Neural progenitor cell (in vitro differentiated cells): ENCODE measurements at regions not wholly inside any gene's neighbourhood (a gene's known extent, or its start where the extent isn't known, plus 50 kb on each side); places are given as distances from the start of the nearest gene placed in this dataset.

Experiments used
- DNase-seq: peaks from one replicate; pipeline ENCODE4 v3.0.0-alpha.2; 2016; ENCODE audit warnings: low spot score
- H2AFZ ChIP-seq: fragments of 200-600 bp; sonication (generic); replicated peaks from 2 replicates; pipeline ENCODE4 v1.6.1; 2016; ENCODE audit warnings: antibody characterized with exemption
- H3F3A ChIP-seq: fragments of 200-600 bp; sonication (generic); 2 replicates; pipeline ENCODE4 v1.6.1; 2016; ENCODE audit warnings: antibody characterized with exemption, low read depth
- H3K27ac ChIP-seq: fragments of 200-600 bp; sonication (generic); 2 replicates; pipeline ENCODE4 v1.5.1; 2016; ENCODE audit warnings: mild to moderate bottlenecking
- H3K27me3 ChIP-seq: fragments of 200-600 bp; sonication (generic); 2 replicates; pipeline ENCODE4 v1.6.1; 2016; ENCODE audit warnings: mild to moderate bottlenecking, moderate library complexity
- H3K36me3 ChIP-seq: fragments of 200-600 bp; sonication (generic); 2 replicates; pipeline ENCODE4 v1.5.1; 2016
- H3K4me1 ChIP-seq: fragments of 200-600 bp; sonication (generic); 2 replicates; pipeline ENCODE4 v1.6.1; 2016; ENCODE audit warnings: mixed run types
- H3K4me2 ChIP-seq: fragments of 200-600 bp; sonication (generic); 2 replicates; pipeline ENCODE4 v1.6.1; 2016
- H3K4me3 ChIP-seq: fragments of 200-600 bp; sonication (generic); 2 replicates; pipeline ENCODE4 v1.5.1; 2016
- H3K79me2 ChIP-seq: fragments of 200-600 bp; sonication (generic); 2 replicates; pipeline ENCODE4 v1.6.1; 2016; ENCODE audit warnings: low read depth
- H3K9ac ChIP-seq: fragments of 200-600 bp; sonication (generic); 2 replicates; pipeline ENCODE4 v1.6.1; 2016
- H3K9me3 ChIP-seq: fragments of 200-600 bp; sonication (generic); 2 replicates; pipeline ENCODE4 v1.5.1; 2016; ENCODE audit warnings: low read depth
- H4K20me1 ChIP-seq: fragments of 200-600 bp; sonication (generic); 2 replicates; pipeline ENCODE4 v1.6.1; 2016; ENCODE audit warnings: low read depth
- H3K27ac Mint-ChIP-seq: 3 replicates; pipeline ENCODE4 v1.8.0; 2021; ENCODE audit warnings: mixed read lengths
- H3K27me3 Mint-ChIP-seq: 2 replicates; pipeline ENCODE4 v1.8.0; 2022; ENCODE audit warnings: low read depth, mild to moderate bottlenecking, inconsistent platforms, moderate library complexity, mixed read lengths; ENCODE audit not compliant: insufficient read depth
- H3K36me3 Mint-ChIP-seq: 3 replicates; pipeline ENCODE4 v1.8.0; 2021; ENCODE audit warnings: mixed read lengths
- H3K4me1 Mint-ChIP-seq: 3 replicates; pipeline ENCODE4 v1.8.0; 2021; ENCODE audit warnings: mixed read lengths
- H3K4me3 Mint-ChIP-seq: 3 replicates; pipeline ENCODE4 v1.8.0; 2021; ENCODE audit warnings: mild to moderate bottlenecking, moderate library complexity, mixed read lengths
- H3K9me3 Mint-ChIP-seq: 3 replicates; pipeline ENCODE4 v1.8.0; 2020; ENCODE audit warnings: mixed read lengths
- EZH2 ChIP-seq: fragments of 200-600 bp; sonication (generic); IDR thresholded peaks from 2 replicates; pipeline ENCODE4 v1.6.1; 2017; ENCODE audit warnings: antibody characterized with exemption, mild to moderate bottlenecking, moderate library complexity
- EZH2phosphoT487 ChIP-seq: fragments of 200-600 bp; sonication (generic); IDR thresholded peaks from 2 replicates; pipeline ENCODE4 v1.6.1; 2017; ENCODE audit warnings: antibody characterized with exemption
- TF ChIP-seq, protein P1 (sequence below): fragments of 200-600 bp; sonication (generic); IDR thresholded peaks from 2 replicates; pipeline ENCODE4 v1.5.1; 2017; ENCODE audit warnings: antibody characterized with exemption, mild to moderate bottlenecking

DNA sequence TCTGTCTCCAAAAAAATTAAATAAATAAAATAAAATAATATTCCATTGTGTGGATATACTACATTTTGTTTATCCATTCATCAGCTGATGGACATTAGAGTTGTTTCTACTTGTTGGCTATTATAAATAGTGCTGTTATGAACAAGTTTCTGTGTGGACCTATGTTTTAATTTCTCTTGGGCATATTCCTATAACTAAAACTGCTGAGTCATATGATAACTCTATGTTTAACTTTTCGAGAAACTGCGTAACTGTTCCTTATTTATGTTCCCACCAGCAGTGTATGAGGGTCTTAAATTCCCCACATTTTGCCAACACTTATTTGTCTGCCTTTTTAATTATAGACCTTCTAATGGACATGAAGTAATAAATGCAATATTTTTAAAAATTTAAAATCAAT, 80.0 kb upstream of the XIST start:
- Histone ChIP-seq H3K79me2 (no peaks in the 10 kb centered on the region), H3K4me3 (no peak overlapping the region), H3K36me3 (no peaks in the 10 kb centered on the region), H3F3A (no peaks in the 10 kb centered on the region), H3K27ac (no peak overlapping the region), H3K9ac (no peak overlapping the region), H3K4me1 (no peaks in the 10 kb centered on the region), H3K9me3 (no peaks in the 10 kb centered on the region), H3K4me2 (no peak overlapping the region), H3K27me3 (no peaks in the 10 kb centered on the region), H4K20me1 (no peaks in the 10 kb centered on the region), H2AFZ (no peak overlapping the region)
- no peak for DNase-seq
- no peaks in the 10 kb centered on the region for H3K27me3 Mint-ChIP-seq
- no peak overlapping the region for H3K27ac Mint-ChIP-seq
- no peak for TF ChIP-seq EZH2phosphoT487
- TF ChIP-seq, protein P1, sequence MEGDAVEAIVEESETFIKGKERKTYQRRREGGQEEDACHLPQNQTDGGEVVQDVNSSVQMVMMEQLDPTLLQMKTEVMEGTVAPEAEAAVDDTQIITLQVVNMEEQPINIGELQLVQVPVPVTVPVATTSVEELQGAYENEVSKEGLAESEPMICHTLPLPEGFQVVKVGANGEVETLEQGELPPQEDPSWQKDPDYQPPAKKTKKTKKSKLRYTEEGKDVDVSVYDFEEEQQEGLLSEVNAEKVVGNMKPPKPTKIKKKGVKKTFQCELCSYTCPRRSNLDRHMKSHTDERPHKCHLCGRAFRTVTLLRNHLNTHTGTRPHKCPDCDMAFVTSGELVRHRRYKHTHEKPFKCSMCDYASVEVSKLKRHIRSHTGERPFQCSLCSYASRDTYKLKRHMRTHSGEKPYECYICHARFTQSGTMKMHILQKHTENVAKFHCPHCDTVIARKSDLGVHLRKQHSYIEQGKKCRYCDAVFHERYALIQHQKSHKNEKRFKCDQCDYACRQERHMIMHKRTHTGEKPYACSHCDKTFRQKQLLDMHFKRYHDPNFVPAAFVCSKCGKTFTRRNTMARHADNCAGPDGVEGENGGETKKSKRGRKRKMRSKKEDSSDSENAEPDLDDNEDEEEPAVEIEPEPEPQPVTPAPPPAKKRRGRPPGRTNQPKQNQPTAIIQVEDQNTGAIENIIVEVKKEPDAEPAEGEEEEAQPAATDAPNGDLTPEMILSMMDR = no peak
- TF ChIP-seq EZH2 = no peak
- H3K4me1 Mint-ChIP-seq = no peaks in the 10 kb centered on the region
- H3K4me3 Mint-ChIP-seq = no peak overlapping the region
- no peaks in the 10 kb centered on the region for H3K36me3 Mint-ChIP-seq
- H3K9me3 Mint-ChIP-seq = peaks cover 6% of the 10 kb centered on the region

DNA sequence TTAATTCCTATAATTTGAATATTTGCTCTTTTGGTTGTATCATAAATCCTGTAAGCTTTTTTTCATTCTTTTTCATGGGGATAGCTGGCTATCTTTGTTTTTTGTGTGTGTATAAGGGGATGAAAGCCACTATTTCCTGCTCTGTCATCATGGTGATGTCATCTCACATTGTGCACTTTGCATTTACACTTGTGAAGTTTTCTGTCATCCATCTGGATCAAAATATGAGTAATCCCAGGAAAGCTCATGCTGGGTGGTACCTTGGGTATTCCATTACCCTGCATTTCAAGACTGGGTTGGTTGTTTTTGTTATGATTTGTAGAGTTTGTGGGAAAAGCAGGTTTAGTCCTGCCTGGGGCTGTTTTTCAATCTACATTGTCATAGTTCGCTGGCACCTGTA, 77.8 kb upstream of the XIST start:
- Histone ChIP-seq H3K79me2 (no peaks in the 10 kb centered on the region), H3K4me1 (no peaks in the 10 kb centered on the region), H3F3A (no peaks in the 10 kb centered on the region), H3K9me3 (no peaks in the 10 kb centered on the region), H3K36me3 (no peaks in the 10 kb centered on the region), H3K27me3 (no peaks in the 10 kb centered on the region), H3K4me3 (no peak overlapping the region), H3K9ac (no peak overlapping the region), H3K27ac (no peak overlapping the region), H3K4me2 (no peak overlapping the region), H2AFZ (no peak overlapping the region), H4K20me1 (no peaks in the 10 kb centered on the region)
- Mint-ChIP-seq H3K4me1 (no peaks in the 10 kb centered on the region), H3K27me3 (no peaks in the 10 kb centered on the region), H3K36me3 (no peaks in the 10 kb centered on the region), H3K4me3 (no peak overlapping the region), H3K27ac (no peak overlapping the region), H3K9me3 (peaks cover 6% of the 10 kb centered on the region)
- no peak for DNase-seq
- TF ChIP-seq EZH2 = no peak
- TF ChIP-seq, protein P1 = no peak
- no peak for TF ChIP-seq EZH2phosphoT487

DNA sequence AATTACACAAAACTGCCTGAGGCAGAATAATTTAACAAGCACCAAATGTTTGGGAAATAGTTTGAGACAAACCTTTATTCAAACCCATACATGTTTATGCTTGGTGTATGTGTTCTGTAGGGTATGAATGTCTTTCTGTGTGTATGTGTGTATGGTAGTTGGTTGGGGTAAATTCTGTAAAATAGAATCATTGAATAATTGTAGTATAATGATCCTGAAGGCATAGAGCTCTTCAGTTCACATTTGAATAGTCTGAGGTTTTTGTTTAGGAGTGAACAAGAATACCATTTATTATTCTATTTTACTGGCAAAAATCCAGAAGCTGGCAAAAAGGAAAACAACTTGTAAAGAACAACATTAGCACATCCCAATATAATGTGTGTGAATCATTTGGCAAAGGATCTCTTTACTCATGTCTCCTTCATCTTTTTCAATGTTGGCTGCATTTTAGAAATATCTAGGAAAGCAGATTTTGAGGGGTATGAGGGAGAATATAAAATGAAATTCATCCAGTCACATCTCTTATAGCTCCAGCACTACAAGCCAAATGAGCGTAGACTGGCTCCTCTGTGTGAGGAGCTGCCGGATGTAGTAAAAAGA, 70.4 kb upstream of the XIST start:
- Histone ChIP-seq H3K9me3 (no peaks in the 10 kb centered on the region), H3K27me3 (no peaks in the 10 kb centered on the region), H3K27ac (no peak overlapping the region), H3K9ac (no peak overlapping the region), H3F3A (peaks cover under 1% of the 10 kb centered on the region), H3K36me3 (no peaks in the 10 kb centered on the region), H2AFZ (no peak overlapping the region), H3K4me2 (no peak overlapping the region), H3K4me1 (peaks cover 8% of the 10 kb centered on the region), H3K4me3 (no peak overlapping the region), H4K20me1 (no peaks in the 10 kb centered on the region), H3K79me2 (no peaks in the 10 kb centered on the region)
- no peak for DNase-seq
- H3K27me3 Mint-ChIP-seq = peaks cover 6% of the 10 kb centered on the region
- TF ChIP-seq EZH2 (no peak), EZH2phosphoT487 (no peak)
- TF ChIP-seq, protein P1 = no peak
- H3K9me3 Mint-ChIP-seq = peaks cover 17% of the 10 kb centered on the region
- H3K4me3 Mint-ChIP-seq = no peak overlapping the region
- no peak overlapping the region for H3K27ac Mint-ChIP-seq
- H3K4me1 Mint-ChIP-seq = peaks cover 9% of the 10 kb centered on the region
- peaks cover 3% of the 10 kb centered on the region for H3K36me3 Mint-ChIP-seq
